ENCODE measurements at regions not wholly inside any gene's neighbourhood (a gene's known extent, or its start where the extent isn't known, plus 50 kb on each side); places are given as distances from the start of the nearest gene placed in this dataset.

- H3K4me3 ChIP-seq (ENCODE audit: low read length), result no peak overlapping the region
Observed at GRCh38 chr1:98294127-98294526, 367.4 kb upstream of the SNX7 start.

DNA sequence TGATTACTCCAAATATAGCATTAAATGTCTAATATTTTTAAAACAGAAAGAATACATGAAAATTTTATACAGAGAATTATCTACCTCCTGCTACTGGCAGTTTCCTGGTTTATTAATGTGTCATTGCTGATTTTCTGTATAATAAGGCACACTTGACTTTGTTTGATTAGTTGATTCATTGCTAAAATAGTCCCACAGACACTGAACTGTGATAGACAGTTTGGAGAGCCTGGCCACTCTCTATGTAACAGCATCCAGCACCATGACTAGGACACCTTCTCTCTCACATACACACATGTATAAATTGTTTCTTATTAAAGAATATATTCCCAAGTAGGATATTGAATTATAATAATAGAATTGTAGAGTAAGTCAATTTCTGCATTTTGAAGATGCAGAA lies 368.5 kb upstream of the SNX7 start:
- no peaks in the 10 kb centered on the region for H3K36me3 ChIP-seq (ENCODE audit: insufficient read depth, low read length)
- H3K9me3 ChIP-seq (ENCODE audit: low read length), result no peaks in the 10 kb centered on the region
- no peak overlapping the region for H3K4me2 ChIP-seq (ENCODE audit: low read length)
- H3K9me2 ChIP-seq (ENCODE audit: insufficient read depth, low read length), result no peaks in the 10 kb centered on the region
- no peak for TF ChIP-seq POLR2AphosphoS5 (IDR thresholded peaks at IDR 0.05)
- TF ChIP-seq EP300 (conservative IDR thresholded peaks at IDR 0.05; ENCODE audit: poor library complexity, severe bottlenecking), result no peak
- TF ChIP-seq SMC3 (conservative IDR thresholded peaks at IDR 0.05; ENCODE audit: poor library complexity), result no peak
- TF ChIP-seq EZH2 (IDR thresholded peaks at IDR 0.05; ENCODE audit: borderline replicate concordance, insufficient read depth, low read length, poor library complexity, severe bottlenecking), result no peak
- H3K4me3 ChIP-seq (ENCODE audit: low read length), result no peak overlapping the region
- no peaks in the 10 kb centered on the region for H3K27me3 ChIP-seq (ENCODE audit: insufficient read depth, low read depth, low read length)
- no peaks in the 10 kb centered on the region for H3F3A ChIP-seq (ENCODE audit: insufficient read depth, low read length, poor library complexity, severe bottlenecking)
- no peak overlapping the region for H2AFZ ChIP-seq (ENCODE audit: low read depth, low read length)
- no peak overlapping the region for H3K27ac ChIP-seq (ENCODE audit: low read length)
- H4K20me1 ChIP-seq (ENCODE audit: insufficient read depth), result no peaks in the 10 kb centered on the region
- no peak overlapping the region for H3K9ac ChIP-seq (ENCODE audit: low read length)
- H3K79me2 ChIP-seq (replicated peaks; ENCODE audit: insufficient read depth, low read length), result no peaks in the 10 kb centered on the region

More at GRCh38 chr1:98294127-98294526, 367.4 kb upstream of the SNX7 start:
- TF ChIP-seq SMC3 (conservative IDR thresholded peaks at IDR 0.05; ENCODE audit: poor library complexity) (no peak), TAF1 (IDR thresholded peaks at IDR 0.05; ENCODE audit: low read depth) (no peak), RAD21 (conservative IDR thresholded peaks at IDR 0.05) (no peak), REST (IDR thresholded peaks at IDR 0.05; ENCODE audit: borderline replicate concordance) (no peak), EP300 (conservative IDR thresholded peaks at IDR 0.05; ENCODE audit: poor library complexity, severe bottlenecking) (no peak), POLR2AphosphoS5 (IDR thresholded peaks at IDR 0.05) (no peak), MXI1 (conservative IDR thresholded peaks at IDR 0.05; ENCODE audit: poor library complexity, severe bottlenecking) (no peak)
- Histone ChIP-seq H4K20me1 (ENCODE audit: insufficient read depth) (no peaks in the 10 kb centered on the region), H3K4me2 (ENCODE audit: low read length) (no peak overlapping the region), H3K36me3 (ENCODE audit: insufficient read depth, low read length) (no peaks in the 10 kb centered on the region), H3K9me3 (ENCODE audit: low read length) (no peaks in the 10 kb centered on the region), H3F3A (ENCODE audit: insufficient read depth, low read length, poor library complexity, severe bottlenecking) (no peaks in the 10 kb centered on the region), H2AFZ (ENCODE audit: low read depth, low read length) (no peak overlapping the region), H3K27ac (ENCODE audit: low read length) (no peak overlapping the region), H3K79me2 (replicated peaks; ENCODE audit: insufficient read depth, low read length) (no peaks in the 10 kb centered on the region), H3K9ac (ENCODE audit: low read length) (no peak overlapping the region), H3K9me2 (ENCODE audit: insufficient read depth, low read length) (no peaks in the 10 kb centered on the region), H3K27me3 (ENCODE audit: insufficient read depth, low read depth, low read length) (no peaks in the 10 kb centered on the region)

DNA sequence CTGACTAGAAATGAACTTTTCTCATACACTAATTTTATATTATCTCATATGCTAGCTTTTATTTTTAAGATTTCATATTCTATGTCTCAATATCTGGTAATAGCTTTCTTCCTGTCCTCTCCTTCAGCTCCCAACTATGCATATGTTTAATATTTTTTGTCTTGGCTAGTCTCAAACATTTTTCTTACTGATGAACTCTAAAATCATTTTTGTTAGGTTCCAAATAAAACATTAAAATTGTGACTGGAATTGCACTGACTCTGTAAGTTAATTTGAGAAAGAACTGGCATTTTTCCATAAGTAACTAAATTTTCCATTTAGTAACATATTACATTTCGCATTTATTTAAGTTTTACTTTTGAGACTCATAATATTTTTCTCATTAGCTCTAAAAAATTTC lies 368.5 kb upstream of the DPYD start:
- H3K9me2 ChIP-seq (ENCODE audit: insufficient read depth, low read length), result no peaks in the 10 kb centered on the region
- no peaks in the 10 kb centered on the region for H3K36me3 ChIP-seq (ENCODE audit: insufficient read depth, low read length)
- H3K79me2 ChIP-seq (replicated peaks; ENCODE audit: insufficient read depth, low read length), result no peaks in the 10 kb centered on the region
- H2AFZ ChIP-seq (ENCODE audit: low read depth, low read length), result no peak overlapping the region
- H3K4me2 ChIP-seq (ENCODE audit: low read length), result no peak overlapping the region
- no peak overlapping the region for H3K27ac ChIP-seq (ENCODE audit: low read length)
- no peak overlapping the region for H3K4me3 ChIP-seq (ENCODE audit: low read length)
- H3K9ac ChIP-seq (ENCODE audit: low read length), result no peak overlapping the region
- H3F3A ChIP-seq (ENCODE audit: insufficient read depth, low read length, poor library complexity, severe bottlenecking), result no peaks in the 10 kb centered on the region
- no peaks in the 10 kb centered on the region for H3K27me3 ChIP-seq (ENCODE audit: insufficient read depth, low read depth, low read length)
- TF ChIP-seq EZH2 (IDR thresholded peaks at IDR 0.05; ENCODE audit: borderline replicate concordance, insufficient read depth, low read length, poor library complexity, severe bottlenecking) (no peak), TAF1 (IDR thresholded peaks at IDR 0.05; ENCODE audit: low read depth) (no peak), POLR2AphosphoS5 (IDR thresholded peaks at IDR 0.05) (no peak), SMC3 (conservative IDR thresholded peaks at IDR 0.05; ENCODE audit: poor library complexity) (no peak), EP300 (conservative IDR thresholded peaks at IDR 0.05; ENCODE audit: poor library complexity, severe bottlenecking) (no peak), REST (IDR thresholded peaks at IDR 0.05; ENCODE audit: borderline replicate concordance) (no peak), RAD21 (conservative IDR thresholded peaks at IDR 0.05) (no peak), MXI1 (conservative IDR thresholded peaks at IDR 0.05; ENCODE audit: poor library complexity, severe bottlenecking) (no peak)
- TF ChIP-seq, protein P1, sequence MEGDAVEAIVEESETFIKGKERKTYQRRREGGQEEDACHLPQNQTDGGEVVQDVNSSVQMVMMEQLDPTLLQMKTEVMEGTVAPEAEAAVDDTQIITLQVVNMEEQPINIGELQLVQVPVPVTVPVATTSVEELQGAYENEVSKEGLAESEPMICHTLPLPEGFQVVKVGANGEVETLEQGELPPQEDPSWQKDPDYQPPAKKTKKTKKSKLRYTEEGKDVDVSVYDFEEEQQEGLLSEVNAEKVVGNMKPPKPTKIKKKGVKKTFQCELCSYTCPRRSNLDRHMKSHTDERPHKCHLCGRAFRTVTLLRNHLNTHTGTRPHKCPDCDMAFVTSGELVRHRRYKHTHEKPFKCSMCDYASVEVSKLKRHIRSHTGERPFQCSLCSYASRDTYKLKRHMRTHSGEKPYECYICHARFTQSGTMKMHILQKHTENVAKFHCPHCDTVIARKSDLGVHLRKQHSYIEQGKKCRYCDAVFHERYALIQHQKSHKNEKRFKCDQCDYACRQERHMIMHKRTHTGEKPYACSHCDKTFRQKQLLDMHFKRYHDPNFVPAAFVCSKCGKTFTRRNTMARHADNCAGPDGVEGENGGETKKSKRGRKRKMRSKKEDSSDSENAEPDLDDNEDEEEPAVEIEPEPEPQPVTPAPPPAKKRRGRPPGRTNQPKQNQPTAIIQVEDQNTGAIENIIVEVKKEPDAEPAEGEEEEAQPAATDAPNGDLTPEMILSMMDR (IDR thresholded peaks at IDR 0.05; ENCODE audit: poor library complexity, severe bottlenecking), result no peak
- no peaks in the 10 kb centered on the region for H3K9me3 ChIP-seq (ENCODE audit: low read length)
- H4K20me1 ChIP-seq (ENCODE audit: insufficient read depth), result no peaks in the 10 kb centered on the region
